H1 (cell line): ENCODE measurements at regions not wholly inside any gene's neighbourhood (a gene's known extent, or its start where the extent isn't known, plus 50 kb on each side); places are given as distances from the start of the nearest gene placed in this dataset.

Experiments
- CBX5 ChIP-seq: fragments of 300-800, 300-1000 bp; sonication (generic); IDR thresholded peaks from 2 replicates; pipeline ENCODE4 v1.7.1; 2016; ENCODE audit warnings: antibody characterized with exemption, low read length, low read depth
- KDM4A ChIP-seq: IDR thresholded peaks from one replicate; pipeline ENCODE4 v1.7.1; 2012; ENCODE audit warnings: low read depth, mild to moderate bottlenecking, moderate library complexity, low read length, inconsistent platforms; ENCODE audit not compliant: severe bottlenecking
- RXRA ChIP-seq: IDR thresholded peaks from 2 replicates; pipeline ENCODE4 v1.6.1; 2011; ENCODE audit warnings: low read depth, mild to moderate bottlenecking, low read length, moderate library complexity; ENCODE audit not compliant: insufficient read depth
- SIN3A ChIP-seq, 2 experiments: IDR thresholded peaks in 1 of 2; conservative IDR thresholded peaks in 1 of 2; 2 replicates each; pipeline ENCODE4 v1.6.1; 2011 to 2012; ENCODE audit warnings: low read length in 2 of 2, improper control_type of control experiment in 1 of 2, low read depth in 1 of 2, mild to moderate bottlenecking in 1 of 2

DNA sequence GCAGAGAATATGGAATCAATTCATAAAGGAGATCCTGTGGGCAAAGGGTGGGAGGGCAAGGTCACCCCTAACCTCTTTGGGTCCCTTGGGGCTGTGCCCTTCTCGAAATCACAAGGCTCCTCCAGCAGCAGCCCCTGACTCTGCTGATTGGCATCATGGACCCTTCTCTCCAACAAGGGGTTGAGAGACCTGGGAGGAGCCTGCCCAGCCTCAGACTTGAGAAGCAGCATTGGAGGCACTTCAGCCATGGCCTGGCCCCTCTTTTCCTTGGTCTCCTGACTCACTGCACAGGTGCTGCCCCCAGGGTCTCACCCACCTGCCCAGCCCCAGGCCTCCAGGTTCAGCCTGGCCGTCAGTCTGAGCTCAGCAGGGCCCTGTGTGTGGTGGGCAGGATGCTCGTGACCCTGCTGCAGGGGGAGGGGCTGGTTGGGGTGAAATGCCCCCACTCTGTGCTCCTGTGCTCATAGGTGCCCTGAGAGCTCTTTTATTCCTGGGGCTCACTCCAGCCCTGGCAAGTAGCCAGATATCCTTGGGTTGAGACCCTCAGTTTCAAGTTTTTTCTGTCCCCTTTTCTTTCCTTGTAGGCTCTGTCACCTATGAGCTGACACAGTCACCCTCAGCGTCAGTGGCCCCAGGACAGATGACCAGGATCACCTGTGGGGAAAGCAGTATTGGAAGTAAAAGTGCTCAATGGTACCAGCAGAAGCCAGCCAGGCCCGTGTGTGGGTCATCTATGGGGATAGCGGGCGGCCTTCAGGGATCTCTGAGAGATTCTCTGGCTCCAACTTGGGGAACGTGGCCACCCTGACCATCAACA, 110.8 kb downstream of the GGTLC2 start (continued):
- TF ChIP-seq RXRA (no peak), KDM4A (no peak), CBX5 (no peak), SIN3A (conservative IDR thresholded peaks at IDR 0.05 in 1 of 2, IDR thresholded peaks at IDR 0.05 in 1 of 2; ENCODE audit: low read depth in 1 of 2, low read length in 2 of 2) (no peak)
